GM03348 (cell line): ENCODE measurements at regions not wholly inside any gene's neighbourhood (a gene's known extent, or its start where the extent isn't known, plus 50 kb on each side); places are given as distances from the start of the nearest gene placed in this dataset.

ENCODE experiments used
- DNase-seq: peaks from one replicate; pipeline ENCODE4 v3.0.0; 2012; ENCODE audit warnings: low spot score

DNA sequence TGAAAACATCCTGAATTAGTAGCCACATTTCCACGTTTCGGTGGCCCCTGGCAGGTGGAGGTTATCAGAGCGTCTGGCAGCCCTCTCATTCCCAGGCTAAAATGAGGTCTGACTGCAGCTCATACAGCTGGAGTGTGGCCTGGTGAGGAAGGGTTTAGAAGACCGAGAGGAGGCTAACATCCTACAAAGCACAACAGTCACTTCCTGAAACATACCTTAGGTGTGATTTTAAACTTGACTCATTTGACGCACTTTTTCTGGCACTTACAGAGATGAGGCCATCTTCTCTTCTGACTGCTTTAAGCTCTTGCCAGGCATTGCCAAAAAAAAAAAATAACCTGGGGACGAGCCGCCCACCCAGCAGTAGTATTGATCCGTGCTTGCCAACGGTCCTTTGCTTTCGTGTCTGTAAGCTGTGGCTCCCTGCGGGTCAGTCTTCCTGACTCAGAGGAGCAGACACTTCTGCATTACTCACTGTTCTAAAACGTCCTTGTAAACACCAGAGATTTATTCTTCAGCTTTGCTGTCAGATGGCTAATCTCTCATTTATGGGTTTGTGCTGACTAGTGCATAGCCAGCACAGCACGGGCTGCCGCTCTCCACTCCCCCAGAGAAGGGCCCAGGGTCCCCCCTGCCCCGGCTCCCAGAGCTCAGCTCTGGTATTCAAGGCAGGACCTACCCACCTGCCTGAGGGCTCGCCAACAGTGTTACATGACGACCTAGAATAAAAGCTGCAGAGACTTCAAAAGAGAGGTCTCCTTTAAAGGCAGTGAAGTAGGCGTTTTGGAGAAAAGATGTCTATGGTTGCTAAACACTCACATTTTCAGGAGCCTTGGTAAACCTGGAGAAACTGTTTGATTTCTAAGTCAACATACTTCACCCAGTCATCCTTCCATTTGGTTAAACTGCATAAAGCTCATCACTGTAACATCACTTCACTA is 78.5 kb upstream of the FRMD1 start:
- DNase-seq, result peak; percentile 83

DNA sequence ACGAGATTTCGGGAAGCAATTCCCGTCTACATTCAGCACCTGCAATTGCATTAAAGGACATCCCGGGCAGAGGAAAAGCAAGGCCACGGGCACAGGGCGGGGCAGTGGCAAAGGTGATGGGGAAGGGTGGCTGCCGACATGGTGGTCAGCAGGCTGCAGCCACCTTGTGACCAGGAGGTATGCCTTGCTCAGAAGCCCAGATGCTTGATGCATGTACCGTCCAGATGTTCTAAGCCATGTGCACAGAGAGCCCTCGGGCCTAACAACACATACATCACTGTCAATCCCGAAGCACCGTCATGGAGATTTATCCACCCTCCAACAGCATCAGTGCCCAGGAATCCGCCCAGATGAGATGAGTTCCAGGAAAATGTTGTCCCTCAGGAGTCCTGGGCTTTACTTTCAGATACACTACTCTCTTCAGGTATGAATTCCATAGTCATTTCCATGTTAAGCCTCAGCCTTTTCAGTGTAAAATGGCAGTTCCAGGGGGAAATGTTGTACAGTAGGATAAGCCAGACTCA is 77.8 kb upstream of the FRMD1 start:
- DNase-seq, result no peak

DNA sequence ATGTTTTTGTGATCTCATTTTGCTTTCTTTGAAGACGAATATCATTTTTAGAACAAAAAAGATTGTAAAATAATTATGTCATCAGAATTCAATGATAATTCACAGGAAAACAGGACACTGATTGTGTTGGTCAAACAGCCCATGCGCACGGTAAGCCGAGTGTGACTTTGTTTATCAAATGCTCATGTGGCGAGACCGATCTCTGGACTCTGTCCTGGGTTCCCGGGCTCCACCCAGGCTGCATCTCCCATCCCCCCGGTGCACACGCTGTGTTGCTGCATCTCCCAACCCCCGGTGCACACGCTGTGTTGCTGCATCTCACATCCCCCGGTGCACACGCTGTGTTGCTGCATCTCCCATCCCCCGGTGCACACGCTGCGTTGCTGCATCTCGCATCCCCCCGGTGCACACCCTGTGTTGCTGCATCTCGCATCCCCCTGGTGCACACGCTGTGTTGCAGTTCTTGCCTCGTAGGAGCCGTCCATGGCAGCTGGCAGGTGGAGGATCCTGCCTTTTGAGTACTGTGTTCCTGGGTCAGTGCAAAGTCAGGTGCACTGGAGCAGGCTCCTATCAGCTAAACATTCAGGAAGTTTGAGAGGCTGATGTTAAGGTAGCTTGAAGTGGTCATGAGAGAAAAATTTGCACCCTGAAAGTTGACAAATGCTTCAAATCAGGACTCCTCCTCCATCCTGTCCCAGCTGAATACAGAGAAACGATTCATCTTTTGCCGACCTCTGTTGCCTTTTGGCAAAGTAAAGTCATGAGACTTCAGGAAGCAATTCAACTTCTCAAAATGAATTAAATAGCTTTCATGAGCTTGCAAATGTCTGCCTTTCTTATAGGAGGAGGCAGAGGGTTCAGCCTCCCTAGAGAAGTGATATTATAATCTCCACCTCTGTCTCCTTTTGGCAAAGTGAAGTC is 77.1 kb upstream of the FRMD1 start:
- no peak for DNase-seq

DNA sequence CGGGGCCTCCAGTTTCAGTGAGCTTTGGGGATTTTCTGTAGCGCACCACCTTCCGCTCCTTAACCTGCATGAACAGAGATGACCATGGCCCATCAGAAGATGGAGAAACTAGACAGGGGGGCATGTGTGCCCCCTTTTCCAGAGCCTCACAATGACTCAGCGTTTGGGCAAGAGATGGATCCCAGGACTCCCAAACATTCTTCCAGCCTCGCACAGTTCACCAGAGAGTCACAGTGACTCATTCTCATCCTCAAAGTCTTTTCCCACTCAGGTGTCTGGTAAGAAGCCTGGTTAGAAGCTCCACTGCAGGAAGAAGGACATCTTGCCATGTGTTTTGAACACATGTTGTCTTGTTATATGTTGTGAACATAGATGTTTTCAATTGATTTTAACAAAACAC is 76.2 kb upstream of the FRMD1 start:
- peak; percentile 55 for DNase-seq

DNA sequence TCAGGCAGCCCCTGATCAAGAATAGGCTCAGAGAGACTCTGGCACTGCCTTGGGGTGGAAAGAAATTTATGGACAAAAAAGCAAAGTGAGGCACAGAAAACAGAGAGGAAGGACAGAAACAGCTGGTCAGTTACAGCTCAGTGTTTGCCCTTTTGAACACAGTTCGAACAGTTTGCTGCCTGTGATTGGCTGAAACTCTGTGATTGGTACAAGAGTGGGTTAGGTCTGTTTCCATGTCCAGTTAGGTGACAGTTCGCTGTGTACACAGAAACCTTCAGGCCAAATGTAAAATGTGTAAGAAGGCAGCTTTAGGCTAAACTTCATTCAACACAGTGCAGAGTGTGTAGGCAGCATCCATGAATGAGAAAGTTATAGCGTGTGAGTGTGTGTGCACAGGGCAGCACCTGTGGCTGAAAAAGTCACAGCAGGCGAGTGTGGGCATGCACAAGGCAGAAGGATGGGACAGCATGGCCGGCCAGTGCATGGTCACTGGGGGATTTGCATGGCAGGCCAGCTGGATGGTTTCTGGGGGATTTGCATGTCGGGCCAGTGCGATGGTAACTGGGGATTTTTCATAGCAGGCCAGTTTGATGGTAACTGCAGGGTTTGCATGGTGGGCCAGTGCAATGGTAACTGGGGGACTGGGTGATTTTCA is 75.4 kb upstream of the FRMD1 start:
- DNase-seq, result no peak

DNA sequence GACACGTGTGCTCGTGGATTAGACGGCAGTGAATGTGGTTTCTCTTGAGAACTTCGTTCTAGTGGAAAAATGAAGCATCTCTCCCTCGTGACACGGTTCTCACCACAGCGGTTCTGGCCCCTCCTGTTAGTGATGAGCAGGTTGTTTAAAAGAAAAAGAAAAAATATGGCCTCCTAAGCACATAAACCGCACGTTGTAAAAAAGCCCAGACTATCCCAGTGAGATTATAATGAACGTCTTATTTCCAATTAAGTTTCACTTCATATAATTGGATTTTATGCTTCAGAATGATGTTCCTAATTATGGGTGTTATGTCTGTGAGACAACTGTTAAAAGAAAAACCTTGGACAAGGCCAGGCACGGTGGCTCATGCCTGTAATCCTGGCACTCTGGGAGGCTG is 74.5 kb upstream of the FRMD1 start:
- no peak for DNase-seq

DNA sequence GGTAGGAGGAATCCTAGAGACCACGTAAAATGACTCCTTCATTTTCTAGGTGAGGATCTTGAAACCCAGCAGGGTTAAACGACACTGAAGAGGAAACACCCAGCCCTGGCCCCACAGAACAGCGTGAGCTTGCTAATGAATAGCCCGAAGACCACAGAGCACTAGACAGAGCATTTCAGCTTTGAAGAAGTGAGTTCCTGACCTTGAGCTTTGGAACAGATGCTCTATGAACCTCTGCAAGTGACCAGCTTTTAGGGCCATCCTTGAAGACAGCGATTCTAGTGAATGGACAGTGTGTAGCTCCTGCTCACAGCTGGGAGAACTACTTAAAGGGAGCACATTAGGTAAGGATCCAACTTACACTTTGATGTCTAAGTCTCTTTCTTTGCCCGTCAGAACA is 74.0 kb upstream of the FRMD1 start:
- DNase-seq, result no peak

DNA sequence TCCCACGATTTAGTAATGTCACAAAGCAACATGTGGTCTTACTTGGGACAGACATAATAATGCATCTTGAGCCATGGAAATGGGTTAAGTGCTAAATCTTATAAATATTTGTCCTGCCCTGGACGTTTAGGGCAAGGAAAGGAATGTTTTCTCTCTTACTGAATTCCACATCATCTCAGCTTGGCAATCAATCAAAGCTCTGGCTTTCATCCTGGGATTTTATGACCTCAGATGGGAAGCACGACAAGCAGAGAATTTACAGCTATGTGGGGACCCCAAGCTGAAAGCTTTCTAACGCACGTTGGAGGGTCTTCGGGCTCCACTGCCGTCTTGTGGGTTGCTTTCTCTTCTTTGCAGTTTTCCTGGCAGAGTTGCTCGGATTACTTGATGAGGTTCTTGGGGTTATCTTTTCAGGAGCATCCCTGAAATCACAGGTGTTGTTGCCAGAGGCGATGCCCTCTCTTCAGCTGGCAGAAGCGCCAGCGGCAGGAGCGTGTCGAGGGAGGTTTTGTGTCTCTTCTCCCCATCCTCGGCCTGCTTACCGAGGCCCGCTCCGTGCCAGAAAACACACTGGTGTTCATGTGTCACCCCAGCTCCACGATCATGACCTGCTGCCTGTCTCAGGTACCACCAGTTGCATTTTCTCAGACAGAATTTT is 73.4 kb upstream of the FRMD1 start:
- no peak for DNase-seq

DNA sequence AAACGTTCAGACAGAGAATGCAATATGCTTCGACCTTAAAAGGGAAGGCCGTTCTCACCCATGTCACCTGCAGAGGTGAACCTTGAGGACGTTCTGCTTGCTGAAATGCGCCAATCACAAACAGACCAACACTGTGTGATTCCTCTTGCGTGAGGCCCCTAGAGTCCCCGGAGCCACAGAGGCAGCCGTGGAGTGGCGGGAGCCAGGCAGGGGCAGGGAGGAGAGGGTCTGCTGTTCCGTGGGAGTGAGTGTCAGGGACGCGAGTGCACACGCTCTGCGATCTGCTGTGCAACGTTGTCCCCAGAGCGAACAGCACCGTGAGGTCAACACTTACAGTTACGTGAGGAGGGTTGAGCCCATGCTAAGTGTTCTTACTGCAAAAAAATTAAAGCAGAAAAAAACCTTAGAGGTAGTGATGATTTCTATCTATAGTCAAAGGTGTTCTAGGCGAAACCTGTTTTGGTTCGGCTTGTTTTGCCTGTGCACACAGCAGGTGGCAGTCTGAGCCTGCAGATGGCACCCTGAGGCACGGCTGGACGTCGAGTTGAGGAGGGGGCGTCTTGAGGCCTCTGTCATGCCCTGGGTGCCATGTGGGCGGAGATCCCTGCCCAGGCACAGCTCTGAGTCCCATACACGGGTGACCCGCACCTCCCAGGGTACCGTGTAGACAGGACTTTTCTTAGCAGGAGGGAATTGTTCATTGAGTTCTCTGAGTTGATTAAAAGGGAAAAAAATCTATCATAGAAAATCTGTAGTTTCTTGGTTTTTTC is 71.7 kb upstream of the FRMD1 start:
- DNase-seq, result no peak

DNA sequence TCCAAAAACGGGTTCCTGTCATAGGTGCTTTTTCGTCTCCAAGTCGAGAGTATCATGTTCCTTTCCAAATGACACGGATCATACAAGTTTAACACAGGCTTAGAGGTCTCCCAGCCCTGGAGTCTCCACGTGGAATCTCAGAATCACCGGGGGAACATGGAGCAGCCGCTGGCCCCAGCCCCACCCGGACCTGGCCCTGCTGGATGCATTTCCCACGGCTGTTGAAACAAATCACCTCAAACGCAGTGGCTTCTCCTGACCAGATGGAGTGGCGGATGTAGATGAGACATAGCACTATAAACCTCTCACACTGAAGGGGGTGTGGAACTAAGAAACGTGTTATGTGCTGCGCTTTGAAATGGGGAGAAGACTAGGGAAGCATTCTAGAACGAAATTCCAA is 70.0 kb upstream of the FRMD1 start:
- DNase-seq, result no peak

DNA sequence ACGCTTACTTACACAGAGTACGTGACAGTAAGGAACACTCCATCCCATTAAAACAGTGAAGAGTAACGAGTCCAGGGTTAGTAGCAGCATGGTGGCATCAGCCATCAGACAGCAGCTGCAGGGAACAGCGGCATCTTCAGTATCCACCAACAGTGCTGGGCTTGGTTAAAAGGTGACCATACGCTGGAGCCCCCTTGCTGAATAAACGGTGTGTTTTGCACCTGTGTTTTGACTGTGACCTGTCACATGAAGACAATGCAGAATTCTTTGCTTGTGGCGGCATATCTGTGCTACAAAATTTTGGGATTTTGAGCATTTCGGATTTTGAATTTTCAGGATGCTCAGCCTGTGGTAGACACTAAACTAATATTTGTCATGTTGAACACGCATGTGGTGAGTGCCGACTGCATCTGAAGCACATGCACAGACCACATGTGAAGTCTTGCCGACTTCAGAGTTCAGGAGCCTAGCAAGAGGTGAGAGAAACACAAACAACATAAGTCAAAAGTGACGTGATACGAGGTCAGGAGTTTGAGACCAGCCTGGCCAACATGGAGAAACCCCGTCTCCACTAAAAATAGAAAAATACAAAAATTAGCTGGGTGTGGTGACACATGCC is 69.3 kb upstream of the FRMD1 start:
- DNase-seq, result no peak

DNA sequence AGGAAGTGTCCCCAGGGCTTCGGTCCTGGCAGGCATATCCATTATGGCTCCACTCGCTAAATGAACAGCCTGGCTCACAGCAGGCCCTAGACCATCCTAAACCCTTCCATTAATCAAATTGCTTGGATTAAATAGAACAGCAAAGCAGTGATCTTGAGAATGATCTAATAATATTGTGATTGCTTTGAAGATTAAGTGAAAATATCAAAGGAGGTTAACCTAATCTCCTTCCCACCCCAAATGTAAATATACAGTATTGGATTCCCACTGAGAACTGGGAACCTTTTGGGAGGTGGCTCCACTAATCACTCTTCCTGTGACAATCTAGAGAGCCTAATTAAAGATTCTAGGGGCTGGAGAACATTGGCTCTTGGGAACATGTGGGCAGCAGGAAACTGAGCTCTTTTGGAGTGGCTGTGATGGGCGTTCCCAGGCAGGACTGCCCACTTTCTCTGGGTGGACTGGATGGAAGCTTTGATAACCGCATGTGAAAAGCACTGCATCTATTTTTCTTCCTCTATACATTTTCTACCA is 68.3 kb upstream of the FRMD1 start:
- no peak for DNase-seq

DNA sequence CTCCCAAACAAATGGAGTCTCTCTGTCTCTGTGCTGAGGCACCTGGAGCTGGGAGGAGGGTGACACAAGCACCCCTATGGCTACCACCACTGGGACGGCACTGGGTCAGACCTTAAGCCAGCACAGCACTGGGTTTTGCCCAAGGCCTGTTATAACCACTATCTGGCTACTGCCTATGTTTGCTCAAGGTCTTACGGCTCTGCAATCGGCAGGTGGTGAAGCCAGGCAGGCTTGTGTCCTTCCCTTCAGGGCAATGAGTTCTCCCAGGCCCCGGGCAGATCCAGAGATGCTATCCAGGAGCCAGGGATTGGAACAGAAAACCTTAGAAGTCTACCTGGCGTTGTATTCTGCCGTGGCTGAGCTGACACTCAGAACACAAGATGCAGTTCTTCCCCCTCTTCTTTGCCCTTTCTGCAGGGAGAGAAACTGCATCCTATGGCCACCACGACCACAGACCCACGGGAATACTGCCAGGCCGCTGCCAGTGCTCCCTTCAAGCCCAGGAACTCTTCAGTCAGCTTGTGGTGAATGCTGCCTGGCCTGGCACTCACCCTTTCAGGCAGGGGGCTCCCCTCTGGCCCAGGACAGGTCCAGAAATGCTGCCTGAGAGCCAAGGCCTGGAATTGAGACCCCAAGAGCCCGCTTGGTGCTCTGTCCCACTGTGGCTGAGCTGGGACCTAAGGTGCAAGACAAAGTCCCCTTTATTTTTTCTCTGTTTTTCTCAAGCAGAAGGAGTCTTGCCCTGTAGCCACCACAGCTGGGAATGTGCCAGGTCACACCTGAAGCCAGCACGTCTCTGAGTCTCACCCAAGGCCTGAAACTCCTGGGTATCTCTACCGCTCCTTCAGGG is 67.0 kb upstream of the FRMD1 start:
- DNase-seq, result no peak

DNA sequence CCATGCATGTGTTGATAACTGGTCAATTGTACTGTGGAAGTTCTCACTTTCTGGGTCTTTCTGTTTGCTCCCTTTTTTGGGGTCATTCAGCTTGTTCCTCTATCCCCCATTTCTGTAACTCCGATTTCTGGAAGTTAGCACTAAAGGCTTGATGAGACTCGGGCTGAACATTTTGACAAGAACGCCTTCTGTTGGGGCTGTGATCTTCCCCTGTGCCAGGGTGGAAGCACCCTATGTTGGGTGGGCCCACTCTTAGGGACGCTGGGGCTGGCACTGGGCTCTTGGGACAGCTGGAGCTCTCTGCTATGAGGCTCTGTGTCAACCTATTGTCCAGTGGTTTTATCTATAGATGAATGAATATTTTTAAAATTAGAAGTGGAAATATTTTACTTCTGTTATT is 60.1 kb upstream of the FRMD1 start:
- DNase-seq, result no peak

DNA sequence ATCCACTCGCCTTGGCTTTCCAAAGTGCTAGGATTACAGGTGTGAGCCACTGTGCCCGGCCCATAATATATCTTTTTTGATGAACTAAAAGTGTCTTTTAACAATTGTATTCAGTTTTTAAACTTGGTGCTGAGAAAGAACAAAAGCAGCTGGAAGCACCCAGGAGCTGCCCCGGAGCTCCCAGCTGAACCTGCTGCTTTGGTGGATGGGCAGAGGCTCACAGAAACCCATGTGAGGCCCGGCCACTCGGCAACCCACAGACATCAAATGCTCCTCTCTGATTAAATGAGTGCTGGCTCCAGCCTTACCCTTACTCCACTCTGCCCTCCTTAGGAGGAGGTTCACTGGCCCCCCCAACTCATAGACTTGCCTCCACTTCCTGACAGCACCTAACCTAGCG is 59.4 kb upstream of the FRMD1 start:
- DNase-seq, result no peak

DNA sequence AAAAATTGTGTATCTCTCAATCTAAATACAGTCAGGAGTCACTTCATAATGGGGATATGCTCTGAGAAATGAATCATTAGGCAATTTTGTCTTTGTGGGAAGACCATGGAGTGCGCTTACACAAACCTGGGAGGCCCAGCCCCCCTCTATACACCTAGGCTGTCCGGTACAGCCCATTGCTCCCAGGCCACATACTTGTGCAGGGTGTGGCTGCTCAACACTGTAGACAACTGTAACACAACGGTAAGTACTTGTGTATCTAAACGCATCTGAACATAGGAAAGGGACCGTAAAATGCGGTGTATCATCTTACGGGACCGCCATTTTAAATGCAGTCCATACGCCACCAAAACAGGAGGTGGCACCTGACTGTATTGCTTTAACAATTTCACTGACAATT is 58.0 kb upstream of the FRMD1 start:
- no peak for DNase-seq

DNA sequence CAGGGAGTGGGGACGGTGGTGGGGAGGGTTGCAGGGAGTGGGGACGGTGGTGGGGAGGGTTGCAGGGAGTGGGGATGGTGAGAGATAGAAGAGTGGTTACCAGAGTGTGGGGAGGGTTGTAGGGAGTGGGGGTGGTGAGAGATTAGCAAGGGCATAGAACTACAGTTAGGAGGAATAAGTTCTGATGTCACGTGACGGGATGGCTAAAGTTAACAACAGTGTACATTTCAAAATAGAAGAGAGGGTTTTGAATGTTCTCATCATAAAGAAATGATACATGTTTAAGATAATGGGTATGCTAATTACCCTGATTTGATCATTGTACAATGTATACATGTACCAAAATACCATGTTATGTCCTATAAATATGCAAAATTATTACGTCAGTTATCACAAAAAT is 57.6 kb upstream of the FRMD1 start:
- DNase-seq, result no peak

DNA sequence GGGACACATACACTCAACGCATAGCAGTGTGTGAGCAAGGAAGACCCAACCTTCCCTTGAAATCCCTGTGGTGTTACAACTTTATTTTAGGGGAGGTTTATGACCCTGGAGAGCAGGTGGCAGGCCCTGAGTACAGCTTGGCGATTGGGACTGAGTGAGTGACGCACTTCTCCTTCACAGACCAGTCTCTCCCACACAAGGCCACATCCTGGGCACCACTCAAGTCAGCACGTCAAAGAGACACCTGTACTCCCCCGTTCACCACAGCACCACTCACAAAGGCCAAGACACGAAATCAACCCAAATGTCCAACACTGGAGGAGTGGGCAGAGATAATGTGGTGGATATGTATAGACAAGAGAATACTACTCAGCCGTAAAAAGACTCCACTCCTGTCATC is 57.0 kb upstream of the FRMD1 start:
- no peak for DNase-seq

DNA sequence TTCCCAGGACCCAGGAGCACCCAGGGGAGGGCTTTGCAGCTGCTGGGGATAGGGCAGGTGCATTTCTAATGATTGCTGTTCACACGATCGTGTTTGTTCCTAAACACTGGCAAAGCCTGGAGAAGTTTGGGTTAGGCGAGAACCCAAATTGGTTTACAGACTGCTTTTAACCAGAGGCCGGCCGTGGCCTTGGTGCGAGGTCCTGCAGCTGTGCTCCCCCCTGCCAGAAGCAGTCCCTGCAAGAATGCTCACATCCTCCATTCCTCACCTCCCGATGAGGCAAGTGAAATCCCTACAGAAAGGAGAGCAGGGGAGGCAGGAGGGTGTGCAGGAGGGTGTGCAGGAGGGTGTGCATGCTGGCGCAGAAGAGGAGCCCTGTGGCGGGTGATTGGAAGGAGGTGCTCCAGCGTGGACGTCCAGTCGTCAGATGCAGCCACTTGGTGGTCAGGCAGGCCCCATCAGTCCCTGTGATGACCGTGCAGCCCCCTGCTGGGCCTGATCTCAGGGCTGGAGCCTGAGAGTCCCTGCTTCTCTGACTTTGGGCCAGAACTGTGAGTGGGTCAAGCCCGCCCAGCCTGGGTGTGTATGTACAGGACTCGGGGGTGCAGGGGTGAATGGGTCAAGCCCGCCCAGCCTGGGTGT is 55.7 kb upstream of the FRMD1 start:
- DNase-seq, result no peak
